ENCODE measurements at regions not wholly inside any gene's neighbourhood (a gene's known extent, or its start where the extent isn't known, plus 50 kb on each side); places are given as distances from the start of the nearest gene placed in this dataset.

DNA sequence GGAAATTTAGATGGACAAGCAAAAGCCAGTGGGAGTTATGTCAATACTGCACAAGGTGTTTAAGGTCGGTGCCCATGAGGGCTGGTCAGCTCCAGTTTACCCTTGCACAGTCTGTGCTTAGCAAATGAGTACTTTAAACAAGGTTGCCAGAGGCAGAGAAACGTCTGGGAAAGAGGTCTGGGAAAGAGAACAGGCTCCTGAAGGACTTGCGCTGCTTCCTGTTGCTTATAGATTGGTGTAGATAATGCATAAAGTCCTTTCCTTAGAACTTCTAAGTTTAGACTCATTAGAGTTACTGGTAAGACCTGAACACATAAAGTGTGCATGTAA is 162.6 kb upstream of the P2RY1 start:
- no peak overlapping the region for H3K27ac ChIP-seq (ENCODE audit: low read depth, low read length)
- H3K4me2 ChIP-seq (ENCODE audit: insufficient read depth, low read length) = no peak overlapping the region
- H3K4me1 ChIP-seq (ENCODE audit: insufficient read depth, low read length) = no peaks in the 10 kb centered on the region
- no peak overlapping the region for H3K4me3 ChIP-seq (ENCODE audit: insufficient read depth, low read length)
- H2AFZ ChIP-seq (ENCODE audit: low read length) = no peak overlapping the region
- no peaks in the 10 kb centered on the region for H3K9me3 ChIP-seq (ENCODE audit: low read depth, low read length)
- no peaks in the 10 kb centered on the region for H3K36me3 ChIP-seq (ENCODE audit: insufficient read depth, low read length)
- H3K27me3 ChIP-seq (ENCODE audit: insufficient read depth, low read length) = no peaks in the 10 kb centered on the region
- no peak for DNase-seq (ENCODE audit: insufficient read length, low spot score, missing footprints)
- TF ChIP-seq, protein P1, sequence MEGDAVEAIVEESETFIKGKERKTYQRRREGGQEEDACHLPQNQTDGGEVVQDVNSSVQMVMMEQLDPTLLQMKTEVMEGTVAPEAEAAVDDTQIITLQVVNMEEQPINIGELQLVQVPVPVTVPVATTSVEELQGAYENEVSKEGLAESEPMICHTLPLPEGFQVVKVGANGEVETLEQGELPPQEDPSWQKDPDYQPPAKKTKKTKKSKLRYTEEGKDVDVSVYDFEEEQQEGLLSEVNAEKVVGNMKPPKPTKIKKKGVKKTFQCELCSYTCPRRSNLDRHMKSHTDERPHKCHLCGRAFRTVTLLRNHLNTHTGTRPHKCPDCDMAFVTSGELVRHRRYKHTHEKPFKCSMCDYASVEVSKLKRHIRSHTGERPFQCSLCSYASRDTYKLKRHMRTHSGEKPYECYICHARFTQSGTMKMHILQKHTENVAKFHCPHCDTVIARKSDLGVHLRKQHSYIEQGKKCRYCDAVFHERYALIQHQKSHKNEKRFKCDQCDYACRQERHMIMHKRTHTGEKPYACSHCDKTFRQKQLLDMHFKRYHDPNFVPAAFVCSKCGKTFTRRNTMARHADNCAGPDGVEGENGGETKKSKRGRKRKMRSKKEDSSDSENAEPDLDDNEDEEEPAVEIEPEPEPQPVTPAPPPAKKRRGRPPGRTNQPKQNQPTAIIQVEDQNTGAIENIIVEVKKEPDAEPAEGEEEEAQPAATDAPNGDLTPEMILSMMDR (IDR thresholded peaks at IDR 0.05; ENCODE audit: extremely low read depth, low read depth, low read length) = no peak
- H4K20me1 ChIP-seq (ENCODE audit: insufficient read depth, low read length) = no peaks in the 10 kb centered on the region
- H3K79me2 ChIP-seq (ENCODE audit: insufficient read depth, low read length) = no peaks in the 10 kb centered on the region

GRCh38 chr3:152676810-152677379 is 158.0 kb upstream of the P2RY1 start:
- TF ChIP-seq, protein P1 (IDR thresholded peaks at IDR 0.05; ENCODE audit: extremely low read depth, low read depth, low read length) = no peak
- no peak overlapping the region for H3K27ac ChIP-seq (ENCODE audit: low read depth, low read length)
- no peak overlapping the region for H3K4me3 ChIP-seq (ENCODE audit: insufficient read depth, low read length)
- no peaks in the 10 kb centered on the region for H3K36me3 ChIP-seq (ENCODE audit: insufficient read depth, low read length)
- no peaks in the 10 kb centered on the region for H3K27me3 ChIP-seq (ENCODE audit: insufficient read depth, low read length)
- no peak overlapping the region for H2AFZ ChIP-seq (ENCODE audit: low read length)
- DNase-seq (ENCODE audit: insufficient read length, low spot score, missing footprints) = no peak
- H3K4me1 ChIP-seq (ENCODE audit: insufficient read depth, low read length) = no peaks in the 10 kb centered on the region
- H3K9me3 ChIP-seq (ENCODE audit: low read depth, low read length) = no peaks in the 10 kb centered on the region
- no peaks in the 10 kb centered on the region for H4K20me1 ChIP-seq (ENCODE audit: insufficient read depth, low read length)
- H3K79me2 ChIP-seq (ENCODE audit: insufficient read depth, low read length) = no peaks in the 10 kb centered on the region
- no peak overlapping the region for H3K4me2 ChIP-seq (ENCODE audit: insufficient read depth, low read length)

GRCh38 chr3:152677491-152677890 is 157.4 kb upstream of the P2RY1 start:
- Histone ChIP-seq H3K4me1 (ENCODE audit: insufficient read depth, low read length) (no peaks in the 10 kb centered on the region), H3K4me3 (ENCODE audit: insufficient read depth, low read length) (no peak overlapping the region)
- TF ChIP-seq, protein P1 (IDR thresholded peaks at IDR 0.05; ENCODE audit: extremely low read depth, low read depth, low read length) = no peak

GRCh38 chr3:152682477-152682876 is 152.5 kb upstream of the P2RY1 start:
- no peaks in the 10 kb centered on the region for H3K79me2 ChIP-seq (ENCODE audit: insufficient read depth, low read length)
- H4K20me1 ChIP-seq (ENCODE audit: insufficient read depth, low read length) = no peaks in the 10 kb centered on the region

More at GRCh38 chr3:152677491-152677890, 157.4 kb upstream of the P2RY1 start:
- Histone ChIP-seq H3K27ac (ENCODE audit: low read depth, low read length) (no peak overlapping the region), H3K4me2 (ENCODE audit: insufficient read depth, low read length) (no peak overlapping the region), H2AFZ (ENCODE audit: low read length) (no peak overlapping the region), H4K20me1 (ENCODE audit: insufficient read depth, low read length) (no peaks in the 10 kb centered on the region), H3K36me3 (ENCODE audit: insufficient read depth, low read length) (no peaks in the 10 kb centered on the region), H3K9me3 (ENCODE audit: low read depth, low read length) (no peaks in the 10 kb centered on the region), H3K27me3 (ENCODE audit: insufficient read depth, low read length) (no peaks in the 10 kb centered on the region), H3K79me2 (ENCODE audit: insufficient read depth, low read length) (no peaks in the 10 kb centered on the region)
- DNase-seq (ENCODE audit: insufficient read length, low spot score, missing footprints) = no peak

More at GRCh38 chr3:152682477-152682876, 152.5 kb upstream of the P2RY1 start:
- H3K27ac ChIP-seq (ENCODE audit: low read depth, low read length) = no peak overlapping the region
- TF ChIP-seq, protein P1 (IDR thresholded peaks at IDR 0.05; ENCODE audit: extremely low read depth, low read depth, low read length) = no peak
- no peaks in the 10 kb centered on the region for H3K27me3 ChIP-seq (ENCODE audit: insufficient read depth, low read length)
- H3K4me3 ChIP-seq (ENCODE audit: insufficient read depth, low read length) = no peak overlapping the region
- DNase-seq (ENCODE audit: insufficient read length, low spot score, missing footprints) = peak; percentile 46
- no peaks in the 10 kb centered on the region for H3K4me1 ChIP-seq (ENCODE audit: insufficient read depth, low read length)
- no peaks in the 10 kb centered on the region for H3K9me3 ChIP-seq (ENCODE audit: low read depth, low read length)
- H3K36me3 ChIP-seq (ENCODE audit: insufficient read depth, low read length) = no peaks in the 10 kb centered on the region
- H2AFZ ChIP-seq (ENCODE audit: low read length) = no peak overlapping the region
- H3K4me2 ChIP-seq (ENCODE audit: insufficient read depth, low read length) = no peak overlapping the region

All from osteoblast (primary cell).